SK-N-MC (cell line): ENCODE measurements at regions not wholly inside any gene's neighbourhood (a gene's known extent, or its start where the extent isn't known, plus 50 kb on each side); places are given as distances from the start of the nearest gene placed in this dataset.

Experiments
- EZH2 ChIP-seq: fragments of 200-600 bp; sonication (generic); IDR thresholded peaks from one replicate; pipeline ENCODE4 v1.6.1; 2017; ENCODE audit warnings: antibody characterized with exemption
- FOXP2 ChIP-seq: optimal IDR thresholded peaks from 2 replicates; pipeline ENCODE3; 2011; ENCODE audit warnings: mild to moderate bottlenecking, moderate library complexity; ENCODE audit not compliant: insufficient read depth; ENCODE audit errors: extremely low read length, control extremely low read depth
- POLR2AphosphoS5 ChIP-seq: IDR thresholded peaks from 2 replicates; pipeline ENCODE4 v1.6.1; 2012; ENCODE audit warnings: mild to moderate bottlenecking, low read depth, low read length, borderline replicate concordance

GRCh38 chr21:21897275-21897883 lies 899.2 kb downstream of the NCAM2 start:
- TF ChIP-seq FOXP2 (no peak), POLR2AphosphoS5 (no peak), EZH2 (no peak)
